GM10266 (cell line): ENCODE measurements at regions not wholly inside any gene's neighbourhood (a gene's known extent, or its start where the extent isn't known, plus 50 kb on each side); places are given as distances from the start of the nearest gene placed in this dataset.
"Not testable (repeated sequence)": the region's sequence is repeated elsewhere in the genome, so short reads cannot be mapped to it uniquely, and the experiment has no call there.

Source experiments
- DNase-seq: peaks from one replicate; pipeline ENCODE4 v3.0.0; 2012; ENCODE audit errors: extremely low spot score
- CTCF ChIP-seq: IDR thresholded peaks from 2 replicates; pipeline ENCODE4 v1.5.1; 2012; ENCODE audit warnings: mild to moderate bottlenecking, low read depth; ENCODE audit not compliant: control insufficient read depth, insufficient read depth; ENCODE audit errors: missing control alignments

- not testable (repeated sequence) for DNase-seq
Measured at GRCh38 chr10:38330306-38330705, 236.2 kb downstream of the ZNF37A start.

GRCh38 chr10:38331106-38331505, 237.0 kb downstream of the ZNF37A start:
- not testable (repeated sequence) for DNase-seq

GRCh38 chr10:38333699-38334098, 239.6 kb downstream of the ZNF37A start:
- DNase-seq = not testable (repeated sequence)

- not testable (repeated sequence) for DNase-seq
Measured at GRCh38 chr10:38350645-38351044, 256.5 kb downstream of the ZNF37A start.

- not testable (repeated sequence) for DNase-seq
Measured at GRCh38 chr10:38354410-38354809, 260.3 kb downstream of the ZNF37A start.

GRCh38 chr10:38355911-38356526, 261.9 kb downstream of the ZNF37A start:
- DNase-seq = not testable (repeated sequence)

- DNase-seq = not testable (repeated sequence)
Measured at GRCh38 chr10:38356527-38356926, 262.4 kb downstream of the ZNF37A start.

- DNase-seq = not testable (repeated sequence)
Measured at GRCh38 chr10:38362514-38362913, 268.4 kb downstream of the ZNF37A start.

- not testable (repeated sequence) for DNase-seq
Measured at GRCh38 chr10:38364073-38364472, 269.9 kb downstream of the ZNF37A start.

- DNase-seq = not testable (repeated sequence)
- peak; percentile 47 for TF ChIP-seq CTCF
Measured at GRCh38 chr10:38365917-38366316, 271.8 kb downstream of the ZNF37A start.

- not testable (repeated sequence) for DNase-seq
Measured at GRCh38 chr10:38383800-38384199, 289.7 kb downstream of the ZNF37A start.

- DNase-seq = not testable (repeated sequence)
Measured at GRCh38 chr10:38386869-38387268, 292.7 kb downstream of the ZNF37A start.

- TF ChIP-seq CTCF = peak; percentile 23
- DNase-seq = not testable (repeated sequence)
Measured at GRCh38 chr10:38390725-38391124, 296.6 kb downstream of the ZNF37A start.

- DNase-seq = not testable (repeated sequence)
Measured at GRCh38 chr10:38395465-38395864, 301.3 kb downstream of the ZNF37A start.

- not testable (repeated sequence) for DNase-seq
Measured at GRCh38 chr10:38396178-38396954, 302.2 kb downstream of the ZNF37A start.

- DNase-seq = not testable (repeated sequence)
Measured at GRCh38 chr10:38401565-38401964, 307.4 kb downstream of the ZNF37A start.

- DNase-seq = peak; percentile 90
Measured at GRCh38 chr10:38402442-38403346, 308.6 kb downstream of the ZNF37A start.
